Uterus (tissue), 2 donors: ENCODE measurements at regions not wholly inside any gene's neighbourhood (a gene's known extent, or its start where the extent isn't known, plus 50 kb on each side); places are given as distances from the start of the nearest gene placed in this dataset.

Experiments
- POLR2A ChIP-seq, 2 donors: fragments of 450-650 bp; IDR thresholded peaks; one replicate each; pipeline ENCODE4 v1.6.1; 2016; ENCODE audit warnings: antibody characterized with exemption in 2 of 2, mild to moderate bottlenecking in 1 of 2, moderate library complexity in 1 of 2
- TF ChIP-seq, protein P1 (sequence below), 4 experiments: fragments of 200-600 bp in 2 of 4; fragments of 450-650 bp in 2 of 4; sonication (generic) in 2 of 4; IDR thresholded peaks; one replicate each; pipeline ENCODE4 v1.5.1; 2016 to 2019; ENCODE audit warnings: antibody characterized with exemption in 4 of 4, mild to moderate bottlenecking in 2 of 4, moderate library complexity in 1 of 4

GRCh38 chr1:101497881-101498559, 261.2 kb downstream of the S1PR1 start:
- TF ChIP-seq, protein P1, sequence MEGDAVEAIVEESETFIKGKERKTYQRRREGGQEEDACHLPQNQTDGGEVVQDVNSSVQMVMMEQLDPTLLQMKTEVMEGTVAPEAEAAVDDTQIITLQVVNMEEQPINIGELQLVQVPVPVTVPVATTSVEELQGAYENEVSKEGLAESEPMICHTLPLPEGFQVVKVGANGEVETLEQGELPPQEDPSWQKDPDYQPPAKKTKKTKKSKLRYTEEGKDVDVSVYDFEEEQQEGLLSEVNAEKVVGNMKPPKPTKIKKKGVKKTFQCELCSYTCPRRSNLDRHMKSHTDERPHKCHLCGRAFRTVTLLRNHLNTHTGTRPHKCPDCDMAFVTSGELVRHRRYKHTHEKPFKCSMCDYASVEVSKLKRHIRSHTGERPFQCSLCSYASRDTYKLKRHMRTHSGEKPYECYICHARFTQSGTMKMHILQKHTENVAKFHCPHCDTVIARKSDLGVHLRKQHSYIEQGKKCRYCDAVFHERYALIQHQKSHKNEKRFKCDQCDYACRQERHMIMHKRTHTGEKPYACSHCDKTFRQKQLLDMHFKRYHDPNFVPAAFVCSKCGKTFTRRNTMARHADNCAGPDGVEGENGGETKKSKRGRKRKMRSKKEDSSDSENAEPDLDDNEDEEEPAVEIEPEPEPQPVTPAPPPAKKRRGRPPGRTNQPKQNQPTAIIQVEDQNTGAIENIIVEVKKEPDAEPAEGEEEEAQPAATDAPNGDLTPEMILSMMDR (IDR thresholded peaks at IDR 0.05): no peak
- TF ChIP-seq POLR2A (IDR thresholded peaks at IDR 0.05): no peak
